SK-N-SH treated with all-trans-retinoic acid at 6 μM for 48 hours (cell line): ENCODE measurements at regions not wholly inside any gene's neighbourhood (a gene's known extent, or its start where the extent isn't known, plus 50 kb on each side); places are given as distances from the start of the nearest gene placed in this dataset.

Experiments
- ARNTL ChIP-seq: fragments of 450-650 bp; formaldehyde crosslinking; IDR thresholded peaks from 2 replicates; pipeline ENCODE4 v1.5.0; 2020; ENCODE audit warnings: low read depth, mild to moderate bottlenecking, moderate library complexity, borderline replicate concordance
- BACH2 ChIP-seq: fragments of 250-450 bp; sonication (Bioruptor Pico); IDR thresholded peaks from 2 replicates; pipeline ENCODE4 v1.9.0; 2021; ENCODE audit warnings: mild to moderate bottlenecking, borderline replicate concordance
- CREB5 ChIP-seq: fragments of 250-450 bp; sonication (Bioruptor Pico); IDR thresholded peaks from 2 replicates; pipeline ENCODE4 v1.5.1; 2020; ENCODE audit warnings: low read depth, mild to moderate bottlenecking, moderate library complexity
- CSDC2 ChIP-seq: fragments of 250-450 bp; sonication (Bioruptor Pico); IDR thresholded peaks from 2 replicates; pipeline ENCODE4 v1.5.0; 2020; ENCODE audit warnings: mild to moderate bottlenecking, moderate library complexity
- GLIS3 ChIP-seq: fragments of 250-450 bp; sonication (Bioruptor Pico); IDR thresholded peaks from 2 replicates; pipeline ENCODE4 v1.5.0; 2020; ENCODE audit warnings: mild to moderate bottlenecking, moderate library complexity
- ISL1 ChIP-seq: fragments of 250-450 bp; sonication (Bioruptor Pico); IDR thresholded peaks from 2 replicates; pipeline ENCODE4 v2.1.2; 2022; ENCODE audit warnings: mild to moderate bottlenecking, moderate library complexity
- PATZ1 ChIP-seq: fragments of 250-450 bp; sonication (Bioruptor Pico); IDR thresholded peaks from 2 replicates; pipeline ENCODE4 v1.8.0; 2020; ENCODE audit warnings: mild to moderate bottlenecking, moderate library complexity, borderline replicate concordance
- TCF4 ChIP-seq: fragments of 250-450 bp; sonication (Bioruptor Pico); IDR thresholded peaks from 2 replicates; pipeline ENCODE4 v1.8.0; 2021; ENCODE audit warnings: mild to moderate bottlenecking, moderate library complexity, borderline replicate concordance
- TOX ChIP-seq: fragments of 250-450 bp; sonication (Bioruptor Pico); IDR thresholded peaks from 2 replicates; pipeline ENCODE4 v1.8.0; 2021; ENCODE audit warnings: mild to moderate bottlenecking, moderate library complexity, borderline replicate concordance
- ZFP30 ChIP-seq: fragments of 450-650 bp; formaldehyde crosslinking; IDR thresholded peaks from 2 replicates; pipeline ENCODE4 v1.5.0; 2022; ENCODE audit warnings: mild to moderate bottlenecking, moderate library complexity
- ZNF565 ChIP-seq: fragments of 450-650 bp; formaldehyde crosslinking; conservative IDR thresholded peaks from 2 replicates; pipeline ENCODE4 v1.5.0; 2020; ENCODE audit warnings: low read depth, mild to moderate bottlenecking, moderate library complexity
- ZNF70 ChIP-seq: fragments of 450-650 bp; formaldehyde crosslinking; IDR thresholded peaks from 2 replicates; pipeline ENCODE4 v1.5.0; 2020; ENCODE audit warnings: mild to moderate bottlenecking, moderate library complexity
- TF ChIP-seq, protein P1 (sequence below): fragments of 250-450 bp; sonication (Bioruptor Pico); IDR thresholded peaks from 2 replicates; pipeline ENCODE4 v1.5.0; 2020; ENCODE audit warnings: mild to moderate bottlenecking, moderate library complexity

DNA sequence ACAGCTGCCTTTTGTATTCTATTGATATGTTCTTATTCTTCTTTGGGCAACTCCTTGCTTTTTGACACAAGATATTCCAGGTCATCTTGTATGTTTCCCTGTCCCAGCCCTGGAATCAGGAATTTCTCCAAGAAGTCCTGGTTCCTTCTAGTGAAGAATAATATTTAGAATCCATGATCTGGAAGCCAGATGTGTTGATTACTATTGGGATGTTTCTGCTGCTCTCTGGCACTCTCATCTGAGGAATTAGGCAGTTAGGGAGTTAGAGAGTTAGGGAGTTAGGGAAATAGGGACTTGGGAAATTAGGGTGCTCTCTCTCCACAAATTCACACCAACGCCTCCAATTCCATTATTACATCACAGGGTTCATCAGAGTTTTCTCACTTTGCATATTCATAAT lies 191.2 kb downstream of the ZNF330 start:
- TF ChIP-seq ARNTL (no peak), ZNF70 (CRISPR knock-in tag) (no peak), ZNF565 (no peak), BACH2 (CRISPR knock-in tag) (no peak), CSDC2 (CRISPR knock-in tag) (no peak), PATZ1 (no peak), TCF4 (CRISPR knock-in tag) (no peak), ISL1 (CRISPR knock-in tag) (no peak), ZFP30 (CRISPR knock-in tag) (no peak), CREB5 (no peak), GLIS3 (no peak), TOX (CRISPR knock-in tag) (no peak)
- TF ChIP-seq, protein P1, sequence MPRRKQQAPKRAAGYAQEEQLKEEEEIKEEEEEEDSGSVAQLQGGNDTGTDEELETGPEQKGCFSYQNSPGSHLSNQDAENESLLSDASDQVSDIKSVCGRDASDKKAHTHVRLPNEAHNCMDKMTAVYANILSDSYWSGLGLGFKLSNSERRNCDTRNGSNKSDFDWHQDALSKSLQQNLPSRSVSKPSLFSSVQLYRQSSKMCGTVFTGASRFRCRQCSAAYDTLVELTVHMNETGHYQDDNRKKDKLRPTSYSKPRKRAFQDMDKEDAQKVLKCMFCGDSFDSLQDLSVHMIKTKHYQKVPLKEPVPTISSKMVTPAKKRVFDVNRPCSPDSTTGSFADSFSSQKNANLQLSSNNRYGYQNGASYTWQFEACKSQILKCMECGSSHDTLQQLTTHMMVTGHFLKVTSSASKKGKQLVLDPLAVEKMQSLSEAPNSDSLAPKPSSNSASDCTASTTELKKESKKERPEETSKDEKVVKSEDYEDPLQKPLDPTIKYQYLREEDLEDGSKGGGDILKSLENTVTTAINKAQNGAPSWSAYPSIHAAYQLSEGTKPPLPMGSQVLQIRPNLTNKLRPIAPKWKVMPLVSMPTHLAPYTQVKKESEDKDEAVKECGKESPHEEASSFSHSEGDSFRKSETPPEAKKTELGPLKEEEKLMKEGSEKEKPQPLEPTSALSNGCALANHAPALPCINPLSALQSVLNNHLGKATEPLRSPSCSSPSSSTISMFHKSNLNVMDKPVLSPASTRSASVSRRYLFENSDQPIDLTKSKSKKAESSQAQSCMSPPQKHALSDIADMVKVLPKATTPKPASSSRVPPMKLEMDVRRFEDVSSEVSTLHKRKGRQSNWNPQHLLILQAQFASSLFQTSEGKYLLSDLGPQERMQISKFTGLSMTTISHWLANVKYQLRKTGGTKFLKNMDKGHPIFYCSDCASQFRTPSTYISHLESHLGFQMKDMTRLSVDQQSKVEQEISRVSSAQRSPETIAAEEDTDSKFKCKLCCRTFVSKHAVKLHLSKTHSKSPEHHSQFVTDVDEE (CRISPR knock-in tag): no peak
